Kidney epithelial cell (primary cell): ENCODE measurements at regions not wholly inside any gene's neighbourhood (a gene's known extent, or its start where the extent isn't known, plus 50 kb on each side); places are given as distances from the start of the nearest gene placed in this dataset.

Experiments used
- DNase-seq: peaks from one replicate; pipeline ENCODE4 v3.0.0-alpha.2; 2010; ENCODE audit warnings: low read depth
- H3K27me3 ChIP-seq: 2 replicates; pipeline ENCODE4 v1.6.0; 2011; ENCODE audit warnings: low read length; ENCODE audit not compliant: control insufficient read depth, insufficient read depth
- H3K36me3 ChIP-seq: 2 replicates; pipeline ENCODE4 v1.5.1; 2011; ENCODE audit warnings: low read length; ENCODE audit not compliant: control insufficient read depth, insufficient read depth
- H3K4me3 ChIP-seq: 2 replicates; pipeline ENCODE4 v1.5.1; 2011; ENCODE audit warnings: low read depth, mild to moderate bottlenecking, control low read depth, low read length
- TF ChIP-seq, protein P1 (sequence below): IDR thresholded peaks from 2 replicates; pipeline ENCODE4 v1.5.1; 2011; ENCODE audit warnings: mild to moderate bottlenecking, moderate library complexity, low read length, control low read depth, inconsistent platforms; ENCODE audit not compliant: insufficient read depth, poor library complexity, severe bottlenecking

DNA sequence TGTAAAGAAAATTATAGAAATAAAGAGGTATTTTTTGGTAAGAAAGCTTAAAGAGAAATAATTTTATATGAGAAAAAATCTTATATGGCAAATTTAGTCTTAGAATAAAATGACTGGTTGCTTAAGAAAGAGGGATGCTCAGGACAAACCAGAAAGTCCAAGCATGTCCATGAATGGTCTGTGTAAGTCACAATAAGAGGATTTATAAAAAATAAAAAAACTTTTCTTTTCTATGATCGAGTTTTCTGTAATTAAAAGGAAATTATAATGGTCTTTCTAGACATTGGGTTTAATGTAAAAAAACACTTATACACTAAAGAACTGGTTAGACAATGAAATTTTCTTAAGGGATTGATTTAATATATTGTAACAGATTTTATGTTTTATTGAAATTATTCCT, 819.6 kb downstream of the TBC1D22A start:
- Histone ChIP-seq H3K36me3 (no peaks in the 10 kb centered on the region), H3K27me3 (no peaks in the 10 kb centered on the region), H3K4me3 (no peak overlapping the region)
- TF ChIP-seq, protein P1, sequence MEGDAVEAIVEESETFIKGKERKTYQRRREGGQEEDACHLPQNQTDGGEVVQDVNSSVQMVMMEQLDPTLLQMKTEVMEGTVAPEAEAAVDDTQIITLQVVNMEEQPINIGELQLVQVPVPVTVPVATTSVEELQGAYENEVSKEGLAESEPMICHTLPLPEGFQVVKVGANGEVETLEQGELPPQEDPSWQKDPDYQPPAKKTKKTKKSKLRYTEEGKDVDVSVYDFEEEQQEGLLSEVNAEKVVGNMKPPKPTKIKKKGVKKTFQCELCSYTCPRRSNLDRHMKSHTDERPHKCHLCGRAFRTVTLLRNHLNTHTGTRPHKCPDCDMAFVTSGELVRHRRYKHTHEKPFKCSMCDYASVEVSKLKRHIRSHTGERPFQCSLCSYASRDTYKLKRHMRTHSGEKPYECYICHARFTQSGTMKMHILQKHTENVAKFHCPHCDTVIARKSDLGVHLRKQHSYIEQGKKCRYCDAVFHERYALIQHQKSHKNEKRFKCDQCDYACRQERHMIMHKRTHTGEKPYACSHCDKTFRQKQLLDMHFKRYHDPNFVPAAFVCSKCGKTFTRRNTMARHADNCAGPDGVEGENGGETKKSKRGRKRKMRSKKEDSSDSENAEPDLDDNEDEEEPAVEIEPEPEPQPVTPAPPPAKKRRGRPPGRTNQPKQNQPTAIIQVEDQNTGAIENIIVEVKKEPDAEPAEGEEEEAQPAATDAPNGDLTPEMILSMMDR, result no peak
- no peak for DNase-seq

DNA sequence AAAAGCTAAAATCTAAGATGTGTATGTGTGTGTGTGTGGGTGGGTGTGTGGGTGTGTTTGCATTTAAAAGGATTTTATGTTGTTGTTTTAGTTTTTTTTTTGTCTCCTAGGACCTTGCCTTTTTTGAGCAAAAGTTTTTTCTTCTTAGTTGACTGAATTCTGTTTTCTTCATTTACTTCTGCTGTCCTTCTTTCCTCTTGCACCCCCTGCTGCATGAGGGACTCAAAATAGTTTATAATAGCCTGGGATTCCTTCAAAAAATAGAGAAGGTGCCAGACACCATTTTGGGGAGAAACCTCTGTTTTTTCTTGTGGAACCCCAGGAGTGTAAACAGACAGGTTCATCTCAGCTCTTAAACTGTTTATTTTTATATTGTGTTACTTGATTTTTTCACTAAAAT, 817.7 kb downstream of the TBC1D22A start:
- Histone ChIP-seq H3K36me3 (no peaks in the 10 kb centered on the region), H3K4me3 (no peak overlapping the region), H3K27me3 (no peaks in the 10 kb centered on the region)
- TF ChIP-seq, protein P1, result no peak
- no peak for DNase-seq

DNA sequence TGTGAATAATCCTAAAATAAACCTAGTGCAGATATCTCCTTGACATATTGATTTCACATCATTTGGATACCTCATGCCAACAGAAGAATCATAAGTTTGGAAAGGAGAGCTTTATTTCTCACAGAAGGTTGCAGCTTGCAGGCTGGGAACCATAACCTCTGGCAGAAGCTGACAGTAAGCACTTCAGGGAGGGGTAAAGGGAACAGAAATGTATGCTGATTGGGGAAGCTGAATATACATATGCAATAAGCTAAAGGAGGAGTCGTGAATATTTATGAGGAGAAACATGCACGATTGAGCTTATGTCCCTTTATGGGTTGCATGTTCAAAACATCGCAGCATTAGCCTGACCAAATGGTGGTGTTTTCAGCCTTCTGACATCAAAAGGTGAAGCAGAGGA, 814.5 kb downstream of the TBC1D22A start:
- no peaks in the 10 kb centered on the region for H3K36me3 ChIP-seq
- TF ChIP-seq, protein P1, result no peak
- no peak for DNase-seq

DNA sequence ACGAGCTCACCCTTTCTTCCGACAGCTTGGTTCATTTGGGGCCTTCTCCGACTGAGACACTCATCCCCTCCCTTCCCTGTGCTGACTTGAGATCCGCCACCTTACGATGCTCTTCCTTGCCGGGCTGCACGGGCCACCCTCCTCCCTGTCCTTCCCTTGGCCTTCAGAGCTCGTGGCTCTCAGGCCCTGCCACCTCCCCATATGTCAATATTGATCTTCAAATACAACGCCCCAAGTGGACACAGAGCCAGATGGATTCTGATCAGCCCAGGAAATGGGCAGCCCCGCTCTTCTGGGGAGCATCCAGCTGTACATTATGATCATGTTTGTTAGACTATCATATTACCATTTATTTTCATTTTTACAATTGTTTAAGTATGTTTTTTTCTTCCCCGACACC, 812.8 kb downstream of the TBC1D22A start:
- Histone ChIP-seq H3K4me3 (no peak overlapping the region), H3K27me3 (no peaks in the 10 kb centered on the region), H3K36me3 (no peaks in the 10 kb centered on the region)
- TF ChIP-seq, protein P1, result no peak
- no peak for DNase-seq

More for the DNA sequence above, 814.5 kb downstream of the TBC1D22A start:
- no peaks in the 10 kb centered on the region for H3K27me3 ChIP-seq
- H3K4me3 ChIP-seq, result no peak overlapping the region

DNA sequence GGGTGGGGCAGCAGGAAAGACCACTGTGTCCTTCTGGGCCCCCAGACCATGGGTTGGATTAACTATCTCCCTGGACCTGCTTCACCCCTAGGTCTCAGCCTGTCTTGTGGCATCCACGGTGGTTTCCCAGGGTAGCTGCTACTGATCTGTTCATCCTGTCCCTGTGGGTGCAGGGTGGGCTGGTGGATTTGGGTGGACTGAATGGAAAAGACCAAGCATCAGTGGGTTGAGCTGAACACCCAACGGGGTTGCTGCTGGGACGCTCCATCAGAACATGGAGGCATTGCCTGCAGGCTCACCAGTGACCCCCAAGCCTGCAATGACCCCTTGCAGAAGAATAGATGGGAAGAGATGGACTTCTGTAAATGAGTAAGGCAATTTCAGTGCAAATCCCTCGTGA, 812.1 kb downstream of the TBC1D22A start:
- TF ChIP-seq, protein P1, result no peak
- Histone ChIP-seq H3K4me3 (no peak overlapping the region), H3K36me3 (no peaks in the 10 kb centered on the region), H3K27me3 (no peaks in the 10 kb centered on the region)
- no peak for DNase-seq

DNA sequence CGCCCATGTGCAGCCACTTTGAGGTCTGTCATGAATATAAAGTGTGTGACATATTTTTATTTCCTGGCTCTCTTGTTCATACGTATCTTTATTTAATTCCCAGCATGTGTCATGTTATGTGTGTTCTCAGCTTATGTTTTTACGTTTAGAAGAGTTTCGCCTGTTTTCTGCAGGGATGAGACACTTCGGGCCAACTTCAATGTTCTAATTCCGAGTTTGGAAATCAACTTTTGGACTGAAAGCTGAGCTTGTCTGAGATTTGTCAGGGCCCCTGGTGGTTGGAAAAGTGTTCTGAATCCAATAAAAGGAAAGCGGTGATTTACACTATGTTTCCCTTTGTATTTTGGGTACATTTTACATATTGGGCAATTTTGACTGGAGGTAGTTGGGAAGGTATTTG, 810.7 kb downstream of the TBC1D22A start:
- TF ChIP-seq, protein P1, result no peak
- H3K4me3 ChIP-seq, result no peak overlapping the region
- no peaks in the 10 kb centered on the region for H3K36me3 ChIP-seq
- DNase-seq, result no peak
- H3K27me3 ChIP-seq, result no peaks in the 10 kb centered on the region
